ENCODE measurements at regions not wholly inside any gene's neighbourhood (a gene's known extent, or its start where the extent isn't known, plus 50 kb on each side); places are given as distances from the start of the nearest gene placed in this dataset.

- DNase-seq: no peak
Observed at GRCh38 chr11:121780971-121781370, 328.2 kb upstream of the SORL1-AS1 start.

GRCh38 chr11:121777056-121777455 is 324.3 kb upstream of the SORL1-AS1 start:
- no peak for DNase-seq

GRCh38 chr11:121775276-121775675 is 322.5 kb upstream of the SORL1-AS1 start:
- DNase-seq: no peak

- no peak for DNase-seq
Observed at GRCh38 chr11:121773076-121773475, 320.3 kb upstream of the SORL1-AS1 start.

GRCh38 chr11:121770939-121771595 is 318.3 kb upstream of the SORL1-AS1 start:
- no peak for DNase-seq

- DNase-seq: no peak
Observed at GRCh38 chr11:121769191-121769590, 316.4 kb upstream of the SORL1-AS1 start.

GRCh38 chr11:121767433-121767832 is 314.7 kb upstream of the SORL1-AS1 start:
- no peak for DNase-seq

GRCh38 chr11:121766991-121767390 is 314.2 kb upstream of the SORL1-AS1 start:
- DNase-seq: no peak

GRCh38 chr11:121766166-121766565 is 313.4 kb upstream of the SORL1-AS1 start:
- no peak for DNase-seq

- no peak for DNase-seq
Observed at GRCh38 chr11:121763526-121763925, 310.8 kb upstream of the SORL1-AS1 start.

GRCh38 chr11:121762820-121763219 is 310.1 kb upstream of the SORL1-AS1 start:
- no peak for DNase-seq

GRCh38 chr11:121761186-121761585 is 308.4 kb upstream of the SORL1-AS1 start:
- no peak for DNase-seq

GRCh38 chr11:121757480-121758125 is 304.8 kb upstream of the SORL1-AS1 start:
- DNase-seq: no peak

- DNase-seq: no peak
Observed at GRCh38 chr11:121755906-121756305, 303.1 kb upstream of the SORL1-AS1 start.

GRCh38 chr11:121755191-121755590 is 302.4 kb upstream of the SORL1-AS1 start:
- no peak for DNase-seq

- DNase-seq: no peak
Observed at GRCh38 chr11:121754598-121754997, 301.8 kb upstream of the SORL1-AS1 start.

- DNase-seq: no peak
Observed at GRCh38 chr11:121749691-121750090, 296.9 kb upstream of the SORL1-AS1 start.

GRCh38 chr11:121748068-121748467 is 295.3 kb upstream of the SORL1-AS1 start:
- DNase-seq: no peak

GRCh38 chr11:121743285-121743684 is 290.5 kb upstream of the SORL1-AS1 start:
- no peak for DNase-seq

GRCh38 chr11:121741761-121742361 is 289.1 kb upstream of the SORL1-AS1 start:
- DNase-seq: no peak

- no peak for DNase-seq
Observed at GRCh38 chr11:121741351-121741760, 288.6 kb upstream of the SORL1-AS1 start.

- DNase-seq: no peak
Observed at GRCh38 chr11:121740902-121741301, 288.1 kb upstream of the SORL1-AS1 start.

- no peak for DNase-seq
Observed at GRCh38 chr11:121733858-121734257, 281.1 kb upstream of the SORL1-AS1 start.

GRCh38 chr11:121727942-121728341 is 275.2 kb upstream of the SORL1-AS1 start:
- no peak for DNase-seq
